ENCODE measurements at regions not wholly inside any gene's neighbourhood (a gene's known extent, or its start where the extent isn't known, plus 50 kb on each side); places are given as distances from the start of the nearest gene placed in this dataset.
"Not testable (repeated sequence)": the region's sequence is repeated elsewhere in the genome, so short reads cannot be mapped to it uniquely, and the experiment has no call there.

DNA sequence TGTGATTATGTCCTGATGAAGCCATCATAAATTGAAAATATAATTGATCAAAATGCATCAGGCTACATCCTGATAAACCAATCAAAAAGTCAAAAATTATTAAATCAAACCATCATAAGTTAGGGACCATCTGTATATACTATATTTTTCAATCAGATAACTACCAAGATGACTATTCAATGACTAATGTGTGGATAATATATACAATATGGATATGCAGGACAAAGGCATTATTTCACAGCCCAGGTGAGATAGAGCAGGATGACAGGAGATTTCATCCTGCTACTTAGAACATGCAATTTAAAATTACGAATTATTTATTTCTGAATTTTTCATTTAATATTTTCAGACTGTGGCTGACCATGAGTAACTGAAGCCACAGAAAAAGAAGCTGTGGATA lies 137.3 kb upstream of the GNAI1 start:
- WGBS, 2 experiments (ENCODE audit: insufficient coverage in 1 of 2, insufficient read length in 1 of 2): 100% methylated on average over 1 of the region's 1 CpG; no CpG with 5 or more reads in 1 of the 2 experiments
- H3K36me3 ChIP-seq (ENCODE audit: control insufficient read depth, insufficient read depth, low read length): no peaks in the 10 kb centered on the region
- H3K27ac ChIP-seq (ENCODE audit: low read depth, low read length): no peak overlapping the region
- H3K36me3 Mint-ChIP-seq (ENCODE audit: low read depth): no peaks in the 10 kb centered on the region
- TF ChIP-seq, protein P1, sequence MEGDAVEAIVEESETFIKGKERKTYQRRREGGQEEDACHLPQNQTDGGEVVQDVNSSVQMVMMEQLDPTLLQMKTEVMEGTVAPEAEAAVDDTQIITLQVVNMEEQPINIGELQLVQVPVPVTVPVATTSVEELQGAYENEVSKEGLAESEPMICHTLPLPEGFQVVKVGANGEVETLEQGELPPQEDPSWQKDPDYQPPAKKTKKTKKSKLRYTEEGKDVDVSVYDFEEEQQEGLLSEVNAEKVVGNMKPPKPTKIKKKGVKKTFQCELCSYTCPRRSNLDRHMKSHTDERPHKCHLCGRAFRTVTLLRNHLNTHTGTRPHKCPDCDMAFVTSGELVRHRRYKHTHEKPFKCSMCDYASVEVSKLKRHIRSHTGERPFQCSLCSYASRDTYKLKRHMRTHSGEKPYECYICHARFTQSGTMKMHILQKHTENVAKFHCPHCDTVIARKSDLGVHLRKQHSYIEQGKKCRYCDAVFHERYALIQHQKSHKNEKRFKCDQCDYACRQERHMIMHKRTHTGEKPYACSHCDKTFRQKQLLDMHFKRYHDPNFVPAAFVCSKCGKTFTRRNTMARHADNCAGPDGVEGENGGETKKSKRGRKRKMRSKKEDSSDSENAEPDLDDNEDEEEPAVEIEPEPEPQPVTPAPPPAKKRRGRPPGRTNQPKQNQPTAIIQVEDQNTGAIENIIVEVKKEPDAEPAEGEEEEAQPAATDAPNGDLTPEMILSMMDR (conservative IDR thresholded peaks at IDR 0.05): no peak
- H3K4me3 ChIP-seq (ENCODE audit: low read length): no peak overlapping the region
- no peak for DNase-seq
- H3K27me3 Mint-ChIP-seq (ENCODE audit: insufficient read depth): no peaks in the 10 kb centered on the region
- no peak overlapping the region for H3K4me3 Mint-ChIP-seq
- H3K27me3 ChIP-seq (ENCODE audit: control insufficient read depth, insufficient read depth, low read length, poor library complexity, severe bottlenecking): no peaks in the 10 kb centered on the region
- no peaks in the 10 kb centered on the region for H3K9me3 Mint-ChIP-seq
- H3K4me1 Mint-ChIP-seq: no peaks in the 10 kb centered on the region
- no peak overlapping the region for H3K27ac Mint-ChIP-seq
- no peaks in the 10 kb centered on the region for H3K9me3 ChIP-seq (ENCODE audit: control insufficient read depth, low read length)
- H3K4me1 ChIP-seq (ENCODE audit: control insufficient read depth, insufficient read depth, low read length): no peaks in the 10 kb centered on the region
- no peak overlapping the region for H3K9ac ChIP-seq (ENCODE audit: extremely low read depth, low read length, poor library complexity, severe bottlenecking)

DNA sequence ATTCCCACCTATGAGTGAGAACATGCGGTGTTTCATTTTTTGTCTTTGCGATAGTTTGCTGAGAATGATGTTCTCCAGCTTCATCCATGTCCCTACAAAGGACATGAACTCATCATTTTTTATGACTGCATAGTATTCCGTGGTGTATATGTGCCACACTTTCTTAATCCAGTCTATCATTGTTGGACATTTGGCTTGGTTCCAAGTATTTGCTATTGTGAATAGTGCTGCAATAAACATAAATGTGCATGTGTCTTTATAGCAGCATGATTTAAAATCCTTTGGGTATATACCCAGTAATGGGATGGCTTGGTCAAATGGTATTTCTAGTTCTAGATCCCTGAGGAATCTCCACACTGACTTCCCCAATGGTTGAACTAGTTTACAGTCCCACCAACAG lies 138.9 kb upstream of the GNAI1 start:
- not testable (repeated sequence) for H3K9me3 ChIP-seq (ENCODE audit: control insufficient read depth, low read length); H3K27ac ChIP-seq (ENCODE audit: low read depth, low read length); H3K27me3 Mint-ChIP-seq (ENCODE audit: insufficient read depth); H3K4me1 Mint-ChIP-seq; H3K4me1 ChIP-seq (ENCODE audit: control insufficient read depth, insufficient read depth, low read length); DNase-seq; H3K36me3 ChIP-seq (ENCODE audit: control insufficient read depth, insufficient read depth, low read length); H3K36me3 Mint-ChIP-seq (ENCODE audit: low read depth); H3K9me3 Mint-ChIP-seq; H3K9ac ChIP-seq (ENCODE audit: extremely low read depth, low read length, poor library complexity, severe bottlenecking); H3K27me3 ChIP-seq (ENCODE audit: control insufficient read depth, insufficient read depth, low read length, poor library complexity, severe bottlenecking); H3K4me3 ChIP-seq (ENCODE audit: low read length); H3K27ac Mint-ChIP-seq; H3K4me3 Mint-ChIP-seq
- 97 to 100% methylated on average over 3 of the region's 3 CpGs for WGBS, 2 experiments (ENCODE audit: insufficient coverage in 1 of 2, insufficient read length in 1 of 2)

DNA sequence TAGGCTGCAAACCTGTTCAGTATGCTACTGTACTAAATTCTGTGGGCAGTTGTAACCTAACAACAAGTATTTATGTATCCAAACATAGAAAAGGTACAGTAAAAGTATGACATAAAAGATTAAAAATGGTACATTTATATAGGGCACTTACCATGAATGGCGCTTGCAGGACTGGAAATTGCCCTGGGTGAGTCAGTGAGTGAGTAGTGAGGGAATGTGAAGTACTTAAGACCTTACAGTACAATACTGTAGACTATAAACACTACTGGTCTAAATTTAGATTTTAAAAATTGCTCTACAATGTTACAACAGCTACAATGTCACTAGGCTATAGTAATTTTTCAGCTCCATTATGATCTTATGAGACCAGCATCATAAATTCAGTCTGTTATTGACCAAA lies 146.0 kb upstream of the GNAI1 start:
- no peaks in the 10 kb centered on the region for H3K27me3 Mint-ChIP-seq (ENCODE audit: insufficient read depth)
- Histone ChIP-seq H3K4me1 (ENCODE audit: control insufficient read depth, insufficient read depth, low read length) (no peaks in the 10 kb centered on the region), H3K36me3 (ENCODE audit: control insufficient read depth, insufficient read depth, low read length) (no peaks in the 10 kb centered on the region), H3K27ac (ENCODE audit: low read depth, low read length) (no peak overlapping the region), H3K4me3 (ENCODE audit: low read length) (no peak overlapping the region), H3K9ac (ENCODE audit: extremely low read depth, low read length, poor library complexity, severe bottlenecking) (no peak overlapping the region), H3K9me3 (ENCODE audit: control insufficient read depth, low read length) (no peaks in the 10 kb centered on the region), H3K27me3 (ENCODE audit: control insufficient read depth, insufficient read depth, low read length, poor library complexity, severe bottlenecking) (no peaks in the 10 kb centered on the region)
- TF ChIP-seq, protein P1 (conservative IDR thresholded peaks at IDR 0.05): no peak
- H3K9me3 Mint-ChIP-seq: no peaks in the 10 kb centered on the region
- no peaks in the 10 kb centered on the region for H3K4me1 Mint-ChIP-seq
- no peak for DNase-seq
- H3K27ac Mint-ChIP-seq: no peak overlapping the region
- no peaks in the 10 kb centered on the region for H3K36me3 Mint-ChIP-seq (ENCODE audit: low read depth)
- 100% methylated on average over 1 of the region's 1 CpG; no CpG with 5 or more reads in 1 of the 2 experiments for WGBS, 2 experiments (ENCODE audit: insufficient coverage in 1 of 2, insufficient read length in 1 of 2)
- no peak overlapping the region for H3K4me3 Mint-ChIP-seq

DNA sequence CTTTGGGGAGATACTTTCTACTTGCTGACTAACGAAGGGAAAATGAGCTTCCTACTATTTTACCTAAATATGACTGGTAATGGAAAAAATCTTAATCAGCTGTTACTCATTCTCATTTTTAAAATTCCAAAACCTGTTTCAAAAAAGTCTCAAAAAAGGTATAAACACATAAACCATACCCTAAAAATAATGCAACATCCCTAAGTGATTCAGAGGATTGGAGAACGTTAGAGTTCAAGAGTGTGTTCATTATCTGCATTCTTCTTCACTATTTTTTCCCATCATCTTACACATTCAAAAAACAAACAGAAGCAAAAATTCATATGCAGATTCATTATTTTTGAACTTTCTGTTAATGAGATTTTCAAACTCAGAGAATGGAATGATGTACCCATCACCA lies 150.4 kb upstream of the GNAI1 start:
- Histone ChIP-seq H3K9me3 (ENCODE audit: control insufficient read depth, low read length) (no peaks in the 10 kb centered on the region), H3K4me1 (ENCODE audit: control insufficient read depth, insufficient read depth, low read length) (no peaks in the 10 kb centered on the region), H3K36me3 (ENCODE audit: control insufficient read depth, insufficient read depth, low read length) (no peaks in the 10 kb centered on the region), H3K9ac (ENCODE audit: extremely low read depth, low read length, poor library complexity, severe bottlenecking) (no peak overlapping the region), H3K27me3 (ENCODE audit: control insufficient read depth, insufficient read depth, low read length, poor library complexity, severe bottlenecking) (no peaks in the 10 kb centered on the region), H3K4me3 (ENCODE audit: low read length) (no peak overlapping the region), H3K27ac (ENCODE audit: low read depth, low read length) (no peak overlapping the region)
- no peaks in the 10 kb centered on the region for H3K4me1 Mint-ChIP-seq
- H3K27ac Mint-ChIP-seq: no peak overlapping the region
- H3K36me3 Mint-ChIP-seq (ENCODE audit: low read depth): no peaks in the 10 kb centered on the region
- WGBS, 2 experiments (ENCODE audit: insufficient coverage in 1 of 2, insufficient read length in 1 of 2): 84% methylated on average over 1 of the region's 2 CpGs; no CpG with 5 or more reads in 1 of the 2 experiments
- H3K9me3 Mint-ChIP-seq: no peaks in the 10 kb centered on the region
- no peak for DNase-seq
- H3K27me3 Mint-ChIP-seq (ENCODE audit: insufficient read depth): no peaks in the 10 kb centered on the region
- TF ChIP-seq, protein P1 (conservative IDR thresholded peaks at IDR 0.05): no peak
- no peak overlapping the region for H3K4me3 Mint-ChIP-seq

Data from endodermal cell (in vitro differentiated cells).